K562 (cell line): ENCODE measurements at regions not wholly inside any gene's neighbourhood (a gene's known extent, or its start where the extent isn't known, plus 50 kb on each side); places are given as distances from the start of the nearest gene placed in this dataset.

Experiments used
- ATAC-seq: fragments of 200-7000 bp; cut with Tn5 transposase; 3 replicates; pipeline ENCODE4 v1.9.1; 2020; ENCODE audit warnings: moderate library complexity
- BruUV-seq: library from RNA; stranded (reverse); fragments of 400-500 nt; replicated peaks from 2 replicates; lab custom pipeline; 2021; lab: Mats Ljungman, UMichigan
- CTCF ChIA-PET: fragments of 300-600 bp; formaldehyde crosslinking; extraction: SDS; loops from one replicate; lab custom pipeline; 2021; ENCODE audit warnings: low intra/inter-chr PET ratio; lab: Yijun Ruan, JAX
- POLR2A ChIA-PET: fragments of 300-600, 350-650 bp; sonication (Branson Sonifier 250); formaldehyde crosslinking; extraction: SDS; loops from one replicate; lab custom pipeline; 2021; ENCODE audit warnings: antibody characterized with exemption, inconsistent platforms; lab: Yijun Ruan, JAX
- DNase-seq, 4 experiments: peaks; one replicate each; pipeline versions ENCODE4 v3.0.0 to v3.0.0-alpha.2; 2011 to 2018; ENCODE audit warnings: low spot score in 3 of 4, mixed read lengths in 3 of 4; ENCODE audit errors: extremely low read depth in 1 of 4
- FAIRE-seq: peaks from 2 replicates; lab custom pipeline; 2011; peaks lifted over from hg19 to GRCh38; lab: Jason Lieb, UNC
- H2AFZ ChIP-seq: 2 replicates; pipeline ENCODE4 v1.6.0; 2011; ENCODE audit warnings: low read depth, low read length, control low read depth, inconsistent platforms
- H3K27ac ChIP-seq: fragments of 200-600 bp; 3 replicates; pipeline ENCODE4 v1.8.0; 2011; ENCODE audit warnings: low read depth, mild to moderate bottlenecking, control low read depth, inconsistent platforms, low read length, moderate library complexity, mixed read lengths; ENCODE audit errors: extremely low read depth
- H3K27me3 ChIP-seq, 2 experiments: fragments of 300-600 bp in 1 of 2; 2 replicates in 1 of 2; 3 replicates in 1 of 2; pipeline versions ENCODE4 v1.6.0 to v1.8.0; 2011; ENCODE audit warnings: inconsistent platforms in 2 of 2, low read length in 2 of 2, mild to moderate bottlenecking in 1 of 2, mixed read lengths in 1 of 2, moderate library complexity in 1 of 2; ENCODE audit not compliant: control insufficient read depth in 2 of 2, insufficient read depth in 2 of 2
- H3K36me3 ChIP-seq: fragments of 300-600 bp; 3 replicates; pipeline ENCODE4 v1.8.0; 2011; ENCODE audit warnings: mild to moderate bottlenecking, low read length, inconsistent platforms; ENCODE audit not compliant: control insufficient read depth, insufficient read depth
- H3K4me1 ChIP-seq, 2 experiments: fragments of 200-600 bp in 1 of 2; replicated peaks in 1 of 2; 2 replicates in 1 of 2; 3 replicates in 1 of 2; pipeline versions ENCODE4 v1.5.1 to v1.8.0; 2011; ENCODE audit warnings: inconsistent platforms in 2 of 2, low read length in 2 of 2, mild to moderate bottlenecking in 1 of 2, mixed read lengths in 1 of 2, moderate library complexity in 1 of 2; ENCODE audit not compliant: control insufficient read depth in 2 of 2, insufficient read depth in 2 of 2
- H3K4me2 ChIP-seq: 2 replicates; pipeline ENCODE4 v1.6.1; 2011; ENCODE audit warnings: low read length, control low read depth, inconsistent platforms, mixed read lengths; ENCODE audit not compliant: insufficient read depth
- H3K4me3 ChIP-seq: fragments of 200-600 bp; sonication (generic), shearing (Covaris generic); 2 replicates; pipeline ENCODE4 v1.5.1; 2016; ENCODE audit warnings: control low read depth, inconsistent platforms
- H3K79me2 ChIP-seq: fragments of 200-600 bp; 3 replicates; pipeline ENCODE4 v1.8.0; 2011; ENCODE audit warnings: low read length, inconsistent platforms; ENCODE audit not compliant: control insufficient read depth, insufficient read depth
- H3K9ac ChIP-seq, 2 experiments: 2 replicates each; pipeline versions ENCODE4 v1.6.0 to v1.6.1; 2011; ENCODE audit warnings: low read depth in 2 of 2, low read length in 2 of 2, control low read depth in 1 of 2, inconsistent platforms in 1 of 2, mild to moderate bottlenecking in 1 of 2, mixed read lengths in 1 of 2; ENCODE audit not compliant: insufficient read depth in 1 of 2
- H3K9me1 ChIP-seq: one replicate; pipeline ENCODE4 v1.6.0; 2011; ENCODE audit warnings: inconsistent platforms, mild to moderate bottlenecking, low read length, moderate library complexity; ENCODE audit not compliant: control insufficient read depth, insufficient read depth
- H3K9me3 ChIP-seq: replicated peaks from 2 replicates; pipeline ENCODE4 v1.5.1; 2011; ENCODE audit warnings: low read depth, low read length, inconsistent platforms; ENCODE audit not compliant: control insufficient read depth, insufficient read depth
- H4K20me1 ChIP-seq: replicated peaks from 2 replicates; pipeline ENCODE4 v1.6.1; 2011; ENCODE audit warnings: low read length, inconsistent platforms, mixed read lengths; ENCODE audit not compliant: control insufficient read depth, insufficient read depth
- ETV1 ChIP-seq: fragments of 450-650 bp; conservative IDR thresholded peaks from 2 replicates; pipeline ENCODE4 v1.6.1; 2016; ENCODE audit warnings: missing genetic modification characterization, control low read depth, low read depth, missing compliant biosample characterization
- PCBP2 ChIP-seq: fragments of 200-400 bp; formaldehyde crosslinking; IDR thresholded peaks from 2 replicates; pipeline ENCODE4 v1.6.1; 2018; ENCODE audit warnings: low read length, low read depth, mild to moderate bottlenecking, moderate library complexity; ENCODE audit not compliant: poor library complexity, severe bottlenecking
- PHTF2 ChIP-seq: fragments of 250-450 bp; sonication (Bioruptor Pico); IDR thresholded peaks from 2 replicates; pipeline ENCODE4 v1.5.0; 2021; ENCODE audit warnings: mild to moderate bottlenecking
- RFX5 ChIP-seq: IDR thresholded peaks from 2 replicates; pipeline ENCODE4 v1.6.1; 2011; ENCODE audit warnings: low read depth, mild to moderate bottlenecking, improper control_type of control experiment, low read length
- SAFB2 ChIP-seq: fragments of 200-400 bp; formaldehyde crosslinking; IDR thresholded peaks from 2 replicates; pipeline ENCODE4 v1.6.1; 2018; ENCODE audit warnings: borderline replicate concordance, low read length, low read depth, moderate library complexity; ENCODE audit not compliant: severe bottlenecking
- STAT5B ChIP-seq: fragments of 250-450 bp; sonication (Bioruptor Pico); IDR thresholded peaks from 2 replicates; pipeline ENCODE4 v1.8.0; 2021; ENCODE audit warnings: mild to moderate bottlenecking, inconsistent platforms
- ZBTB8A ChIP-seq: fragments of 450-650 bp; IDR thresholded peaks from 2 replicates; pipeline ENCODE4 v1.6.1; 2018; ENCODE audit warnings: mild to moderate bottlenecking, moderate library complexity; ENCODE audit not compliant: partially characterized antibody
- ZC3H8 ChIP-seq: fragments of 450-650 bp; IDR thresholded peaks from 2 replicates; pipeline ENCODE4 v1.6.1; 2017
- ZZZ3 ChIP-seq: fragments of 450-650 bp; IDR thresholded peaks from 2 replicates; pipeline ENCODE4 v1.6.1; 2016; ENCODE audit warnings: antibody characterized with exemption, mild to moderate bottlenecking, moderate library complexity
- WGBS: fragments of 100-300 bp; shearing (Covaris generic); methylation state at CpG from one replicate; pipeline ENCODE4 v1.1.6; 2016; ENCODE audit warnings: low coverage, mixed read lengths; ENCODE audit not compliant: insufficient coverage; ENCODE audit errors: missing lambda C conversion rate; 5-methylcytosine and 5-hydroxymethylcytosine counted together
- in situ Hi-C: fragments of 300-500 bp; cut with MboI; formaldehyde crosslinking; loops from 4 replicates; pipeline ENCODE4 v1.15.0; 2018; ENCODE audit warnings: inconsistent platforms, mixed read lengths
- intact Hi-C: fragments of 100-400 bp; cut with micrococcal nuclease; formaldehyde crosslinking; loops from 2 replicates; pipeline ENCODE4 v1.14.2; 2022
- TF ChIP-seq, protein P1 (sequence below), 2 experiments: IDR thresholded peaks; 2 replicates each; pipeline ENCODE4 v1.6.1; 2012; ENCODE audit warnings: improper control_type of control experiment in 2 of 2, low read depth in 2 of 2, low read length in 2 of 2, borderline replicate concordance in 1 of 2
- TF ChIP-seq, protein P2 (sequence below): fragments of 250-450 bp; sonication (Bioruptor Pico); IDR thresholded peaks from 2 replicates; pipeline ENCODE4 v1.6.1; 2021; ENCODE audit warnings: mild to moderate bottlenecking

DNA sequence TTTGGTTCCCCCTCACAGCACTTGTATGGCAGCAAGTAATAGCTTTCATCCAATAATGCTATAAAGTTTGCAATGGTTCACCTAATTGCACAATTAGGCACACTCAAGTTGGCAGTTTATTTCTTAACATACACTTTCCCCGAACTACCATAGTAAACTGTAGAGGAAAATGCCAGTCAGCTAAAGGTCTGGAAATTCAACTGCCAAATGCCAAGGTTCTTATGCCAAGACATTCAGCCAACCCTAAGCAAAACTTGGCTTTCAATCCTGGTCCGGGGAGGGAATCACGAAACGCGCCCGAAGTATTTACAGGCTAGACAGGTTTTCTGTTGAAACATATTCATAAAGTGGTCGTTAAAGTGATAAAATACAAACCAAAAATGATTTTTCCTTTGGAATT lies 1512.4 kb upstream of the FLRT2 start:
- WGBS = 2% methylated on average over 7 of the region's 7 CpGs
- ATAC-seq = no peak
- Histone ChIP-seq H2AFZ (no peak overlapping the region), H3K9me3 (no peaks in the 10 kb centered on the region), H3K36me3 (no peaks in the 10 kb centered on the region), H4K20me1 (no peaks in the 10 kb centered on the region), H3K4me3 (no peak overlapping the region), H3K4me2 (no peak overlapping the region), H3K27ac (no peak overlapping the region), H3K27me3 (no peaks in the 10 kb centered on the region), H3K9me1 (no peaks in the 10 kb centered on the region), H3K4me1 (no peaks in the 10 kb centered on the region), H3K9ac (no peak overlapping the region), H3K79me2 (no peaks in the 10 kb centered on the region)
- ChIA-PET CTCF (no interaction called here), POLR2A (no interaction called here)
- no TSS peak for BruUV-seq
- intact Hi-C loops (no loop called here), in situ Hi-C loops (no loop called here)
- TF ChIP-seq STAT5B (no peak), SAFB2 (no peak), RFX5 (no peak), ETV1 (no peak), PCBP2 (no peak), PHTF2 (CRISPR knock-in tag) (no peak), ZC3H8 (no peak), ZZZ3 (no peak), ZBTB8A (no peak)
- TF ChIP-seq, protein P1, sequence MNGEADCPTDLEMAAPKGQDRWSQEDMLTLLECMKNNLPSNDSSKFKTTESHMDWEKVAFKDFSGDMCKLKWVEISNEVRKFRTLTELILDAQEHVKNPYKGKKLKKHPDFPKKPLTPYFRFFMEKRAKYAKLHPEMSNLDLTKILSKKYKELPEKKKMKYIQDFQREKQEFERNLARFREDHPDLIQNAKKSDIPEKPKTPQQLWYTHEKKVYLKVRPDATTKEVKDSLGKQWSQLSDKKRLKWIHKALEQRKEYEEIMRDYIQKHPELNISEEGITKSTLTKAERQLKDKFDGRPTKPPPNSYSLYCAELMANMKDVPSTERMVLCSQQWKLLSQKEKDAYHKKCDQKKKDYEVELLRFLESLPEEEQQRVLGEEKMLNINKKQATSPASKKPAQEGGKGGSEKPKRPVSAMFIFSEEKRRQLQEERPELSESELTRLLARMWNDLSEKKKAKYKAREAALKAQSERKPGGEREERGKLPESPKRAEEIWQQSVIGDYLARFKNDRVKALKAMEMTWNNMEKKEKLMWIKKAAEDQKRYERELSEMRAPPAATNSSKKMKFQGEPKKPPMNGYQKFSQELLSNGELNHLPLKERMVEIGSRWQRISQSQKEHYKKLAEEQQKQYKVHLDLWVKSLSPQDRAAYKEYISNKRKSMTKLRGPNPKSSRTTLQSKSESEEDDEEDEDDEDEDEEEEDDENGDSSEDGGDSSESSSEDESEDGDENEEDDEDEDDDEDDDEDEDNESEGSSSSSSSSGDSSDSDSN (IDR thresholded peaks at IDR 0.05; ENCODE audit: borderline replicate concordance in 1 of 2, low read depth in 2 of 2, low read length in 2 of 2) = no peak
- TF ChIP-seq, protein P2, sequence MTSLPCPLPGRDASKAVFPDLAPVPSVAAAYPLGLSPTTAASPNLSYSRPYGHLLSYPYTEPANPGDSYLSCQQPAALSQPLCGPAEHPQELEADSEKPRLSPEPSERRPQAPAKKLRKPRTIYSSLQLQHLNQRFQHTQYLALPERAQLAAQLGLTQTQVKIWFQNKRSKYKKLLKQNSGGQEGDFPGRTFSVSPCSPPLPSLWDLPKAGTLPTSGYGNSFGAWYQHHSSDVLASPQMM (CRISPR knock-in tag) = no peak
- no peak for DNase-seq
- no peak for FAIRE-seq
